ENCODE measurements at regions not wholly inside any gene's neighbourhood (a gene's known extent, or its start where the extent isn't known, plus 50 kb on each side); places are given as distances from the start of the nearest gene placed in this dataset.

DNA sequence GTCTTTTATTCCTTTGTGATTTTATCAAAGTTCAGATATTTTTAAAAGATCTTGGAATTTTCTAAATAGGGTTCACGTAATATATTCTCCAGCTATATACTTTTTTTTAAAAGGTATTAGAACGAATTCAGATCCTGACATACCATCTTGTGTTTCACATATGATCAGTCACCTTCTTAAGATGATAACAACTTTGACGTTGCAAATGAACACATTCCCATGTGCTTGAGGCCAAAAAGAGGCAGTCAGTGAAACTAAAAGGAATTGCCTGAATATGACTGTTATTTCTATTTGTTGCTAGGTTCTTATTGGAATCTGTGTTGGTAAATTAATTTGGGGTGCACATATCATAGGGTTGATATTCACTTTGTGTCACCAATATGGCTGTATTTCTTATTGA lies 310.1 kb downstream of the MDFIC start:
- CTCF ChIA-PET: interaction anchor here (1.6 to 2.4 kb wide), 3 partner anchors 9 to 17 kb away, joined by 5 to 15 read pairs (median 14); no protein-coding TSS in a partner anchor

DNA sequence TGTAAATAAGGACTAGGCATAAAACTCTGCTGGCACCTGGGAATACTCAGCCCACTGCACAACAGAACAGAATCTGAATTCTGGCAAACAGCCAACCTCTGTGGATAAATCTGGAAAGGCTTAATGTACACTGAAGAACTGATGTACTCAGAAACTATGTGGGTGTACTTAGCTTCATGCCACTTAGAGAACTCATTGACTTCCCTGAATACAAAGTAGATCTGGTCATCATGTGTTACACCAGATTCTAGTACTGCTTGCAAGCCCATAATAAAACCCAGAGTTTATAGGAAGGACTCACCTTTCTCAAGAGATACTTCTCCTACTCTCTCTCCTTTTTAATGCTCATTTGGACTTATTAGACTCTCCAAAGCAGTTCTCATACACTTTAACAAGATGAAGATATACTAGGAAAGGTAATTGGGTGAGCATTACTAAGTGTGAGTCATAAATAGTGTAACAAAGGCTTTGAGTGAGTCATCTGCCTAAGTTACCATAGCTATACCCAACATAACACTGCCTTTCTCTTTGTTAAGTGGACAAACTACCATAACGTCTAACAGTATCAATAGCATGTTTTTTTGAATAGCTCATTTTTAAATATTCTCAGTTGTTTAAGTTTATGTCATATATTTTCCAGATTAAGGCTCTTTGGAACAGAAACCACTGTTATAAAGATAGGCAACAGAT lies 309.1 kb downstream of the MDFIC start:
- peak; percentile 93 for FAIRE-seq
- BruUV-seq (replicated peaks): no TSS peak

More for the DNA sequence above, 310.1 kb downstream of the MDFIC start:
- H3K4me3 ChIP-seq (replicated peaks in 1 of 3; ENCODE audit: insufficient read depth in 1 of 3, low read depth in 1 of 3, low read length in 3 of 3): no peak overlapping the region
- BruUV-seq (replicated peaks): no TSS peak
- no peaks in the 10 kb centered on the region for H3K79me2 ChIP-seq (ENCODE audit: control insufficient read depth, insufficient read depth, low read length)
- peak overlapping the region; percentile 88 for H3K27ac ChIP-seq (ENCODE audit: insufficient read depth, low read depth, low read length)
- DNase-seq (ENCODE audit: low read depth, low spot score) (no peak), FAIRE-seq (no peak)
- POLR2A ChIA-PET: no interaction called here
- dilution Hi-C loops (cut with MboI; ENCODE audit: extremely low pct_ligation_motif_present, low sequenced_read_pairs): no loop called here
- no peak overlapping the region for H3K4me2 ChIP-seq (ENCODE audit: insufficient read depth, low read length)
- H2AFZ ChIP-seq (ENCODE audit: low read depth, low read length): no peak overlapping the region
- no peaks in the 10 kb centered on the region for H3K9me3 ChIP-seq (replicated peaks; ENCODE audit: control insufficient read depth, insufficient read depth, low read length)
- H3K9ac ChIP-seq (replicated peaks; ENCODE audit: extremely low read depth, insufficient read depth, low read length): no peak overlapping the region
- intact Hi-C loops (cut with micrococcal nuclease): loop anchor here (5.0 kb wide), 1 partner anchor 135 kb away; no protein-coding TSS in a partner anchor
- H3K4me1 ChIP-seq (ENCODE audit: control insufficient read depth, extremely low read depth, insufficient read depth, low read length): peaks cover 15% of the 10 kb centered on the region
- no peaks in the 10 kb centered on the region for H3K9me1 ChIP-seq (replicated peaks; ENCODE audit: control insufficient read depth, extremely low read depth, insufficient read depth, low read length)
- H3K27me3 ChIP-seq (ENCODE audit: control insufficient read depth in 2 of 2, insufficient read depth in 2 of 2, low read length in 2 of 2): no peaks in the 10 kb centered on the region
- H4K20me1 ChIP-seq (replicated peaks; ENCODE audit: control insufficient read depth, extremely low read depth, insufficient read depth, low read length): no peaks in the 10 kb centered on the region
- TF ChIP-seq FOS (IDR thresholded peaks at IDR 0.05; ENCODE audit: borderline replicate concordance, insufficient read depth, low read length) (peak; percentile 12), EZH2 (IDR thresholded peaks at IDR 0.05; ENCODE audit: borderline replicate concordance, low read depth, low read length, severe bottlenecking) (no peak), MYC (IDR thresholded peaks at IDR 0.05; ENCODE audit: low read depth, low read length) (no peak)
- TF ChIP-seq, protein P1, sequence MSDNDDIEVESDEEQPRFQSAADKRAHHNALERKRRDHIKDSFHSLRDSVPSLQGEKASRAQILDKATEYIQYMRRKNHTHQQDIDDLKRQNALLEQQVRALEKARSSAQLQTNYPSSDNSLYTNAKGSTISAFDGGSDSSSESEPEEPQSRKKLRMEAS (IDR thresholded peaks at IDR 0.05; ENCODE audit: insufficient read depth, insufficient read length): no peak
- no peaks in the 10 kb centered on the region for H3K36me3 ChIP-seq (ENCODE audit: control insufficient read depth in 2 of 2, extremely low read depth in 1 of 2, insufficient read depth in 2 of 2, low read length in 2 of 2)

More for the DNA sequence above, 309.1 kb downstream of the MDFIC start:
- Histone ChIP-seq H3K4me1 (ENCODE audit: control insufficient read depth, extremely low read depth, insufficient read depth, low read length) (peaks cover 15% of the 10 kb centered on the region), H3K79me2 (ENCODE audit: control insufficient read depth, insufficient read depth, low read length) (no peaks in the 10 kb centered on the region), H4K20me1 (replicated peaks; ENCODE audit: control insufficient read depth, extremely low read depth, insufficient read depth, low read length) (no peaks in the 10 kb centered on the region), H3K27me3 (ENCODE audit: control insufficient read depth in 2 of 2, insufficient read depth in 2 of 2, low read length in 2 of 2) (no peaks in the 10 kb centered on the region), H3K9me1 (replicated peaks; ENCODE audit: control insufficient read depth, extremely low read depth, insufficient read depth, low read length) (no peaks in the 10 kb centered on the region), H3K36me3 (ENCODE audit: control insufficient read depth in 2 of 2, extremely low read depth in 1 of 2, insufficient read depth in 2 of 2, low read length in 2 of 2) (no peaks in the 10 kb centered on the region), H3K4me3 (replicated peaks in 1 of 3; ENCODE audit: insufficient read depth in 1 of 3, low read depth in 1 of 3, low read length in 3 of 3) (no peak overlapping the region), H2AFZ (ENCODE audit: low read depth, low read length) (peak overlapping the region; percentile 56), H3K27ac (ENCODE audit: insufficient read depth, low read depth, low read length) (peak overlapping the region; percentile 88), H3K9ac (replicated peaks; ENCODE audit: extremely low read depth, insufficient read depth, low read length) (peak overlapping the region; percentile 52), H3K9me3 (replicated peaks; ENCODE audit: control insufficient read depth, insufficient read depth, low read length) (no peaks in the 10 kb centered on the region), H3K4me2 (ENCODE audit: insufficient read depth, low read length) (peak overlapping the region; percentile 49)
- intact Hi-C loops (cut with micrococcal nuclease): loop anchor here (5.0 kb wide), 1 partner anchor 134 kb away; no protein-coding TSS in a partner anchor
- ChIA-PET CTCF (interaction anchor here (0.9 to 2.4 kb wide), 8 partner anchors 10 to 365 kb away, joined by 3 to 15 read pairs (median 4); no protein-coding TSS in a partner anchor), POLR2A (no interaction called here)
- dilution Hi-C loops (cut with MboI; ENCODE audit: extremely low pct_ligation_motif_present, low sequenced_read_pairs): no loop called here
- TF ChIP-seq EZH2 (IDR thresholded peaks at IDR 0.05; ENCODE audit: borderline replicate concordance, low read depth, low read length, severe bottlenecking): no peak
- peak; percentile 42 for TF ChIP-seq POLR2AphosphoS5 (IDR thresholded peaks at IDR 0.05; ENCODE audit: insufficient read depth, low read depth, low read length)
- TF ChIP-seq, protein P1 (IDR thresholded peaks at IDR 0.05; ENCODE audit: insufficient read depth, insufficient read length): no peak
- peak; percentile 99 for TF ChIP-seq FOS (IDR thresholded peaks at IDR 0.05; ENCODE audit: borderline replicate concordance, insufficient read depth, low read length)
- no peak for TF ChIP-seq POLR2A (IDR thresholded peaks at IDR 0.05; ENCODE audit: low read depth, low read length)
- no peak for TF ChIP-seq GATA2 (IDR thresholded peaks at IDR 0.05; ENCODE audit: insufficient read depth, insufficient read length, low read depth, low read length)
- TF ChIP-seq, protein P2, sequence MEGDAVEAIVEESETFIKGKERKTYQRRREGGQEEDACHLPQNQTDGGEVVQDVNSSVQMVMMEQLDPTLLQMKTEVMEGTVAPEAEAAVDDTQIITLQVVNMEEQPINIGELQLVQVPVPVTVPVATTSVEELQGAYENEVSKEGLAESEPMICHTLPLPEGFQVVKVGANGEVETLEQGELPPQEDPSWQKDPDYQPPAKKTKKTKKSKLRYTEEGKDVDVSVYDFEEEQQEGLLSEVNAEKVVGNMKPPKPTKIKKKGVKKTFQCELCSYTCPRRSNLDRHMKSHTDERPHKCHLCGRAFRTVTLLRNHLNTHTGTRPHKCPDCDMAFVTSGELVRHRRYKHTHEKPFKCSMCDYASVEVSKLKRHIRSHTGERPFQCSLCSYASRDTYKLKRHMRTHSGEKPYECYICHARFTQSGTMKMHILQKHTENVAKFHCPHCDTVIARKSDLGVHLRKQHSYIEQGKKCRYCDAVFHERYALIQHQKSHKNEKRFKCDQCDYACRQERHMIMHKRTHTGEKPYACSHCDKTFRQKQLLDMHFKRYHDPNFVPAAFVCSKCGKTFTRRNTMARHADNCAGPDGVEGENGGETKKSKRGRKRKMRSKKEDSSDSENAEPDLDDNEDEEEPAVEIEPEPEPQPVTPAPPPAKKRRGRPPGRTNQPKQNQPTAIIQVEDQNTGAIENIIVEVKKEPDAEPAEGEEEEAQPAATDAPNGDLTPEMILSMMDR (IDR thresholded peaks at IDR 0.05; ENCODE audit: extremely low read depth in 1 of 2, insufficient read depth in 1 of 2, low read depth in 1 of 2, low read length in 2 of 2): no peak
- peak; percentile 100 for TF ChIP-seq JUN (IDR thresholded peaks at IDR 0.05; ENCODE audit: borderline replicate concordance, insufficient read depth, insufficient read length, low read depth)
- DNase-seq (ENCODE audit: low read depth, low spot score): peak; percentile 93

Data from endothelial cell of umbilical vein (primary cell).